Peyer's patch (tissue), 4 donors: ENCODE measurements at regions not wholly inside any gene's neighbourhood (a gene's known extent, or its start where the extent isn't known, plus 50 kb on each side); places are given as distances from the start of the nearest gene placed in this dataset.

ENCODE experiments used
- DNase-seq, 3 donors: peaks; one replicate each; pipeline ENCODE4 v3.0.0-alpha.2; 2017 to 2019
- H3K27ac ChIP-seq, 4 donors: fragments of 200-600 bp; sonication (generic); one replicate each; pipeline ENCODE4 v1.5.1; 2016 to 2019
- H3K27me3 ChIP-seq, 2 donors: fragments of 200-600 bp; sonication (generic); one replicate each; pipeline ENCODE4 v1.5.1; 2019
- H3K36me3 ChIP-seq, 3 donors: fragments of 200-600 bp; sonication (generic); one replicate each; pipeline ENCODE4 v1.5.1; 2016 to 2019
- H3K4me1 ChIP-seq, 4 donors: fragments of 200-600 bp; sonication (generic); one replicate each; pipeline ENCODE4 v1.5.1; 2016 to 2019
- H3K4me3 ChIP-seq, 4 donors: fragments of 200-600 bp; sonication (generic); 1 replicate in 3 of 4; 2 replicates in 1 of 4; pipeline ENCODE4 v1.5.1; 2016 to 2019; ENCODE audit warnings: mild to moderate bottlenecking in 1 of 4
- H3K9me3 ChIP-seq, 4 donors: fragments of 200-600 bp; sonication (generic); one replicate each; pipeline ENCODE4 v1.5.1; 2016 to 2019; ENCODE audit warnings: mild to moderate bottlenecking in 1 of 4
- CTCF ChIP-seq, 6 experiments: fragments of 450-650 bp in 4 of 6; fragments of 200-600 bp in 2 of 6; sonication (generic) in 1 of 6; IDR thresholded peaks; one replicate each; pipeline ENCODE4 v1.5.1; 2017 to 2019; ENCODE audit warnings: antibody characterized with exemption in 6 of 6, mild to moderate bottlenecking in 3 of 6, moderate library complexity in 1 of 6
- POLR2A ChIP-seq, 2 donors: fragments of 450-650 bp; IDR thresholded peaks; one replicate each; pipeline ENCODE4 v1.5.1; 2017; ENCODE audit warnings: antibody characterized with exemption in 2 of 2, mild to moderate bottlenecking in 2 of 2, moderate library complexity in 2 of 2

GRCh38 chr3:1696669-1697275 is 401.9 kb upstream of the CNTN4 start:
- no peaks in the 10 kb centered on the region for H3K36me3 ChIP-seq
- no peaks in the 10 kb centered on the region for H3K27me3 ChIP-seq
- no peak for TF ChIP-seq CTCF (IDR thresholded peaks at IDR 0.05)
- H3K4me1 ChIP-seq, result no peaks in the 10 kb centered on the region
- H3K4me3 ChIP-seq, result no peak overlapping the region
- no peak overlapping the region for H3K27ac ChIP-seq
- H3K9me3 ChIP-seq, result no peaks in the 10 kb centered on the region
- DNase-seq, result no peak

GRCh38 chr3:1699361-1699920 is 399.2 kb upstream of the CNTN4 start:
- DNase-seq, result no peak
- Histone ChIP-seq H3K4me3 (no peak overlapping the region), H3K4me1 (no peaks in the 10 kb centered on the region), H3K36me3 (no peaks in the 10 kb centered on the region), H3K27ac (no peak overlapping the region), H3K27me3 (no peaks in the 10 kb centered on the region), H3K9me3 (no peaks in the 10 kb centered on the region)
- no peak for TF ChIP-seq POLR2A (IDR thresholded peaks at IDR 0.05)
- no peak for TF ChIP-seq CTCF (IDR thresholded peaks at IDR 0.05)

GRCh38 chr3:1700650-1701049 is 398.0 kb upstream of the CNTN4 start:
- Histone ChIP-seq H3K36me3 (no peaks in the 10 kb centered on the region), H3K27me3 (no peaks in the 10 kb centered on the region)

GRCh38 chr3:1703169-1703568 is 395.5 kb upstream of the CNTN4 start:
- no peak overlapping the region for H3K4me3 ChIP-seq
- DNase-seq, result no peak
- no peaks in the 10 kb centered on the region for H3K27me3 ChIP-seq
- no peaks in the 10 kb centered on the region for H3K4me1 ChIP-seq
- peaks cover 0 to 6% (median 0%) of the 10 kb centered on the region in 4 donors for H3K9me3 ChIP-seq
- TF ChIP-seq POLR2A (IDR thresholded peaks at IDR 0.05) (no peak), CTCF (IDR thresholded peaks at IDR 0.05) (no peak)
- H3K27ac ChIP-seq, result no peak overlapping the region
- no peaks in the 10 kb centered on the region for H3K36me3 ChIP-seq

More at GRCh38 chr3:1700650-1701049, 398.0 kb upstream of the CNTN4 start:
- H3K27ac ChIP-seq, result no peak overlapping the region
- no peak for DNase-seq
- no peak for TF ChIP-seq POLR2A (IDR thresholded peaks at IDR 0.05)
- TF ChIP-seq CTCF (IDR thresholded peaks at IDR 0.05), result no peak
- H3K4me1 ChIP-seq, result no peaks in the 10 kb centered on the region
- peaks cover 0 to under 1% (median 0%) of the 10 kb centered on the region in 4 donors for H3K9me3 ChIP-seq
- H3K4me3 ChIP-seq, result no peak overlapping the region

GRCh38 chr3:1710663-1711062 is 388.0 kb upstream of the CNTN4 start:
- no peak overlapping the region for H3K4me3 ChIP-seq
- H3K9me3 ChIP-seq, result peaks cover 0 to 6% (median 0%) of the 10 kb centered on the region in 4 donors
- H3K27me3 ChIP-seq, result no peaks in the 10 kb centered on the region
- no peaks in the 10 kb centered on the region for H3K4me1 ChIP-seq
- TF ChIP-seq POLR2A (IDR thresholded peaks at IDR 0.05) (no peak), CTCF (IDR thresholded peaks at IDR 0.05) (no peak)
- no peak for DNase-seq
- no peak overlapping the region for H3K27ac ChIP-seq
- no peaks in the 10 kb centered on the region for H3K36me3 ChIP-seq
